ENCODE measurements at regions not wholly inside any gene's neighbourhood (a gene's known extent, or its start where the extent isn't known, plus 50 kb on each side); places are given as distances from the start of the nearest gene placed in this dataset.

GRCh38 chr21:18191139-18191538, 53.5 kb upstream of the CHODL start:
- DNase-seq = no peak

DNA sequence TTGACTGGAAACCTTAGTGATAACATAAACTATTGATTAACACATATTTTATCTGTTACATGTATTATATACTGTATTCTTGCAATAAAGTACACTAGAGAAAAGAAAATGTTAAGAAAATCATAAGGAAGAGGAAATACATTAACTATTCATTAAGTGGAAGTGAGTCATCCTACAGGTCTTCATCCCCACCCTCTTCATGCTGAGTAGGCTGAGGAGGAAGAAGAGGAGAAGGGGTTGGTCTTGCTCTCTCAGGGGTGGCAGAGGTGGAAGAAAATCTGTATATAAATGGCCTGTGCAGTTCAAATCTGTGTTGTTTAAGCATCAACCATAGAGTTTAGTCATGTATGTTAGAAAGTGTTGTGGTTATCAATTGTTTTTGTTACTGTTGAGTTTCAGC, 66.1 kb upstream of the CHODL start:
- DNase-seq = no peak

GRCh38 chr21:18174370-18174769, 70.3 kb upstream of the CHODL start:
- no peak for DNase-seq

- DNase-seq = no peak
Measured at GRCh38 chr21:18170829-18171228, 73.8 kb upstream of the CHODL start.

DNA sequence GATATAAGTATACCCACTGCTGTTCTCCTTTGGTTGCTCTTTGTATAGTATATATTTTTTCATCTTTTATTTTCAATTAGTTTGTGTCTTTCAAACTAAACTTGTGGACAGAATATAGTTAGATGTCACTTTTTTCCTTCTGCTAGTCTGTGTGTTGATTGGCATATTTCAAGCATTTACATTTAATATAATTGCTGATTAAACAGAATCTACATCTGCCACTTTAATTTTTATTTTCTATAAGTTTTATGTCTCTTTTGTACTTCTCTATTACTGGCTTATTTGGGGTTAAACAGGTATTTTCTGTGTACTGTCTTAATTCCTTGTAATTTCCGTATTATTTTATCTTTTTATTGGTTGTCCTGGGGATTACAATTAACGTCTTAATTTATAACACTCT, 74.4 kb upstream of the CHODL start:
- DNase-seq = no peak

- no peak for DNase-seq
Measured at GRCh38 chr21:18168108-18168507, 76.5 kb upstream of the CHODL start.

DNA sequence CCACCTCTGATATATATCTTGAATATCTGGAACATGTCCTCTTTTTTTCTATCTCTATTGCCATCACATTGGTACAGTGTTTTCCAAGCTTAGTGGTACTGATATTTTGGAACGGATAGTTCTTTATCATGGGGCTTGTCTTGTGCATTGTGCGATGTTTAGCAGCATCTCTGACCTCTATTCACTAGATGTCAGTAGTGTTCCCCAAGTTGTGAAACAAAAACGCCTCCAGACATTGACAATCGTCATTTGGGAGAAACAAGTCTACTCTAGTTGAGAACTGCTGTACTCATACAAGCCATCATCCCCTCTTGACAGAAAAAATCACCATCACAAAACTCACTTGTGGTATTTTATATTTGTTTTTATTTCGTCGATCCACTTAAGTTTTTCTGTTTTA, 79.7 kb upstream of the CHODL start:
- DNase-seq = no peak

GRCh38 chr21:18164483-18164882, 80.2 kb upstream of the CHODL start:
- no peak for DNase-seq

GRCh38 chr21:18163956-18164355, 80.7 kb upstream of the CHODL start:
- no peak for DNase-seq

DNA sequence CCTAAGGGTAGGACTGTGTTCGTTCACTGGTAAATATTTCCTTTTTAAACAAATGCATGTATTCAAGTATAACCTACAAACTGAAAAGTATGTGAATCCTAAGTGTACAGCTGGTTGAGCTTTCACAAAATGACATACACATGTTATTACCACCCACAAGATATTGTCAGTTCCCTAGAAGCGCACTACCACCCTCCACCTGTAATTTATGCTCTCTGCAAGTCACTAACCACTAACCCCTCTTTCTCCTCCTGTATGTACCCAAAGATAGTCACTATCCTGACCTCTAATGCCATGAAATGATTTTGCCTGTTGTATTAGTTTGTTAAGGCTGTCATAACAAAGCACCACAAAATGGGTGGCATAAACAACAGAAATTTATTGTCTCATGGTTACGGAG, 82.8 kb upstream of the CHODL start:
- no peak for DNase-seq

GRCh38 chr21:18157406-18157805, 87.2 kb upstream of the CHODL start:
- no peak for DNase-seq

- no peak for DNase-seq
Measured at GRCh38 chr21:18155508-18156193, 89.0 kb upstream of the CHODL start.

- no peak for DNase-seq
Measured at GRCh38 chr21:18153063-18153462, 91.6 kb upstream of the CHODL start.

GRCh38 chr21:18152371-18152770, 92.3 kb upstream of the CHODL start:
- no peak for DNase-seq

DNA sequence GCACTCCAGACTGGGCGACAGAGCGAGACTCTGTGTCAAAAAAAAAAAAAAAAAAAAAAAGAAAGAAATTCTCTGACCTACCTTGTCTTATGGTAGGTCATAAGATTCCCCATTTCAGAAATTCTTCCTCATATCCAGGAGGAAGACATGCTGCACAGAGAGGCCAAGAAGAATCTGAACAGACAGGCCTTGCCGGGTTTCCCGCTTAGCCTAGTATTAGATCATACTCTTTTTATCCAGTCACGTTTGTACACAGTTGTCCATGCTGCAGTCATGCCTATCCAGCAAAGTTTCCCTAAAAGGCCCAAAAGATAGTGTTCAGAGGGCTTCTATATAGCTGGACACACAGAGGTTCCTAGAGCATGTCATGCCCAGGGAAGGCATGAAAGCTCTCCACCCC, 93.6 kb upstream of the CHODL start:
- no peak for DNase-seq

DNA sequence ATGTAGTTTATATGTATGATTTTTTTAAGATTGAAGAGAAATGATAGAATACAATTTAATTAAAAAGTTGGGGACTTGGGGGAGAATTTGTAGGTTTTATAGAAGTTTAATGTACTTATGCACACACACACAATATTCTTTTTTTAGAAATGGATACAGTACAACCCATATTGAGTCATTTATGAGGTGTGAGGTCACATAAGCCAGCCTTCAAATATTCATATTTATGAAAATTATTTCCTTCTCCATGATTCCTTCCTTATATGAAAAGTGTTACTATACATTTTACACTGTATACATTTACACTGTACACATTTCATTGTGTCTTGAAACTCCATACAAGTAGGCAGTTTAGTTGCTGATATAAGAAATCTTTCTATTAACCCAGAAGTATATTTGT, 96.2 kb upstream of the CHODL start:
- DNase-seq = no peak

DNA sequence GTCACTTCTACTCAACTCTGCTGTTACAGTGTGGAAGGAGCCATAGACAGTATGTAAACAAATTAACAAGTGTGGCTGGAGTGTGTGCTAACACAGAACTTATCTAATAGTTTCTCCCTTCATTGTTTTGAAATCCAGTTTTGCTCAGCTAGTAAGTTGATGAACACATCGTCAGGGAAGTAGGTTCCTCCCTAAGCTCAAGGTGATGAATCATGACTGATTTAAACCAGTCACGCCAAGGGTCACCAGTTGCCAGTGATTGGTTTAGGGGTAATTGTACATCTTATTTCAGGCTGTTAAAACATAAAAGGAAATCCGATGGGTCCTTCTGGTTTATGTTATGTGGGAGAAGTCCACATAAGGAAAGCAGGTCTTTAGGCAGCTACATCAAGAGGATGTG, 97.0 kb upstream of the CHODL start:
- no peak for DNase-seq

- no peak for DNase-seq
Measured at GRCh38 chr21:18146820-18147219, 97.8 kb upstream of the CHODL start.

GRCh38 chr21:18144339-18144738, 100.3 kb upstream of the CHODL start:
- DNase-seq = no peak

DNA sequence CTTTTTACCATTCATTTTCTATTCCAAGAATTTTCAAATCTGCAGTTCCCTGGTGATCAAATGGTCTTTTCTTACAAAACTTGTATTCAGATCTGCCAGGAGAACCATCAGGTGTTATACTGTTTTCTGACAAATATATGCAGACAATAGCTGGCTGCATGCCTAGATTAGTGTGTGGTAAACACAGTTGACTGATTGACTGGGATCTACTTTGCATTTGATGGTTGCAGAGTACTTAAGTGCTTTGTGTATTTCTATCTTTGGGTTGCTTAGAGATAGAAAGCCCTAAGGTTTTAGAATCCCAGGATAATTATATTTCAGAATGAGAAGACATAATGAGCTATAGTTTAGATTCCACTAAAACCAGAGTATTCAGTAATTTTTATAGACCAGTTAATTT, 102.0 kb upstream of the CHODL start:
- peak; percentile 34 for DNase-seq

DNA sequence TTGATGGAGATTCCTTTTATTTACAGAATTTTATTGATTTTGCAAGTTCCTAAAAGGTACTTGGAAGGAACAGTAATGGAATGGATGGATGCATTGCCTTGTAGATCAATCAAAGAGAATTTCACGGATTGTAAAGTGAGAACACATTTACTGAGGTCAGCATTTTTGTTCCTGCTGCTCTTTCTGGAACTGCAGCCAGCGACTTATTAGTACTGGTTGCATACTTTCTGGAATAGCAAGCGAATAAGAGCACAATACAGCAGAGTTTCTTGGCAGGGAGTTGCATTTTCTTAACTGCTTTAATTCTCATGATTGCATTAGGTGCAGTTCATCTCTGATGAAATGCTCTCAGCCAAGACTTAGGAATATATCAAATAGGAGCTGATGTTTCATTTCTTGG, 106.1 kb upstream of the CHODL start:
- no peak for DNase-seq

GRCh38 chr21:18129526-18129925, 115.1 kb upstream of the CHODL start:
- DNase-seq = no peak

DNA sequence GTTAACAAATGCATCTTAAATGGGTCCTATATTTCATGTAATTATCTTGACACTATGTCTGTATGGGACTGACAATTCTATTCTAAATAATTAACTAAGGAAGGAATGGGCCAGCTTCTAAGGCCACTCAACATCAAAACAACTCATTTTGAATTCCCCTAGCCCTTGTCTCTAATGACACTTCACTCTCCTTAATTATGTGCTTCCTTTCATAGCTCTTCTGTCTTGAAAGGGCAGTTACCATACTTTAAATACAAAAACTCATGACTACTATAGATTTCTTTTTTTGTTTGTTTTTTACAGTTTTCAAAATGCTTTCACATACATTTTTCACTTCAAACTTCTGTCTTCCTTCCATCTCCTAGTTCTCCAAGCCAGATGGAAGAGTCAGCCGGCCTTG, 126.1 kb upstream of the CHODL start:
- no peak for DNase-seq

GRCh38 chr21:18117176-18117575, 127.5 kb upstream of the CHODL start:
- DNase-seq = no peak

DNA sequence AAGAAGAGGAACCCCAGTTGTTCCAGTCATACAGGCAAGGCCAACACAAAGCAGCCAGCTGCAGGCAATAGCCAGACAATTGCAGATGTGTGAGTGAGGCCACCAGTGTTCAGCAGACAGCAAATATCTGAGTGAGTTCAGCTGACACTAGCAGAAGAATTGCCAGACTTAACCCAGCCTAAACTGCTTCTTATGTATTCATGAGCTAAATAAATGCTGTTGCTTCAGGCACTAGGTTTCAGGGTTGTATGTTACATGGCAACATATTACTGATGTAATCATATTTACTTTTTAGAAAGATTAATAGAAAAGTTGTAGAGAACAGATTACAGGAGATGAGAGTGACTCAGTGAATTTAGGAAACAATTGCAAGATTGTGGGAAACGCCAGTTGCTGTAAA, 129.8 kb upstream of the CHODL start:
- no peak for DNase-seq

GRCh38 chr21:18104802-18105201, 139.8 kb upstream of the CHODL start:
- DNase-seq = no peak

Measured in NCI-H187 treated with DMSO at 0.1 percent for 48 hours (cell line).